SK-N-MC (cell line): ENCODE measurements at regions not wholly inside any gene's neighbourhood (a gene's known extent, or its start where the extent isn't known, plus 50 kb on each side); places are given as distances from the start of the nearest gene placed in this dataset.

Experiments used
- EZH2 ChIP-seq: fragments of 200-600 bp; sonication (generic); IDR thresholded peaks from one replicate; pipeline ENCODE4 v1.6.1; 2017; ENCODE audit warnings: antibody characterized with exemption
- POLR2AphosphoS5 ChIP-seq: IDR thresholded peaks from 2 replicates; pipeline ENCODE4 v1.6.1; 2012; ENCODE audit warnings: mild to moderate bottlenecking, low read depth, low read length, borderline replicate concordance

GRCh38 chr5:109950634-109951033, 260.9 kb downstream of the MAN2A1 start:
- TF ChIP-seq POLR2AphosphoS5 (no peak), EZH2 (no peak)
